ENCODE measurements at regions not wholly inside any gene's neighbourhood (a gene's known extent, or its start where the extent isn't known, plus 50 kb on each side); places are given as distances from the start of the nearest gene placed in this dataset.

- no peak for DNase-seq
- Histone ChIP-seq H3K4me2 (ENCODE audit: insufficient read depth, insufficient read length, low read length) (no peak overlapping the region), H3K4me1 (ENCODE audit: insufficient read depth, low read length) (peaks cover 6% of the 10 kb centered on the region; the same call in 1 of the 2 replicates), H3K79me1 (ENCODE audit: insufficient read depth, low read depth, low read length, poor library complexity, severe bottlenecking) (no peaks in the 10 kb centered on the region), H2BK20ac (ENCODE audit: low read depth, low read length, poor library complexity, severe bottlenecking) (no peak overlapping the region), H2AFZ (ENCODE audit: low read length) (no peak overlapping the region), H3K9ac (ENCODE audit: extremely low read depth, insufficient read length, low read length) (no peak overlapping the region), H4K91ac (ENCODE audit: insufficient read length, low read depth, low read length) (no peak overlapping the region), H2BK120ac (ENCODE audit: low read depth, low read length, poor library complexity, severe bottlenecking) (no peak overlapping the region), H3K9me3 (ENCODE audit: control insufficient read depth, low read depth, low read length) (no peaks in the 10 kb centered on the region), H3K56ac (ENCODE audit: insufficient read length, low read depth, low read length) (no peak overlapping the region), H2BK15ac (ENCODE audit: low read depth, low read length) (no peak overlapping the region), H3K27ac (ENCODE audit: insufficient read length, low read depth, low read length) (no peak overlapping the region), H3K23me2 (ENCODE audit: insufficient read length, low read depth, low read length, poor library complexity, severe bottlenecking) (no peaks in the 10 kb centered on the region), H4K8ac (replicated peaks; ENCODE audit: insufficient read length, low read depth, low read length) (no peak overlapping the region), H4K20me1 (ENCODE audit: control insufficient read depth, insufficient read depth, insufficient read length) (no peaks in the 10 kb centered on the region), H4K5ac (ENCODE audit: insufficient read length, low read depth, low read length) (no peak overlapping the region), H3T11ph (ENCODE audit: low read length) (no peak overlapping the region), H2AK5ac (ENCODE audit: insufficient read length, low read length) (no peak overlapping the region), H3K4ac (ENCODE audit: low read depth, low read length) (no peak overlapping the region), H3K18ac (ENCODE audit: insufficient read length, low read depth, low read length) (no peak overlapping the region), H2BK5ac (ENCODE audit: insufficient read length, low read length) (no peak overlapping the region), H3K23ac (ENCODE audit: insufficient read length, low read depth, low read length) (no peak overlapping the region), H3K14ac (ENCODE audit: insufficient read depth, low read length) (no peak overlapping the region), H3K27me3 (ENCODE audit: insufficient read depth, low read length) (no peaks in the 10 kb centered on the region), H2BK12ac (ENCODE audit: insufficient read length, low read depth, low read length) (no peak overlapping the region), H3K79me2 (ENCODE audit: insufficient read depth, low read length) (no peaks in the 10 kb centered on the region)
- peak overlapping the region in 1 of 3 experiments; percentile 37; a peak in 1 of 7 replicates for H3K27ac Mint-ChIP-seq
- H3K9me3 Mint-ChIP-seq: no peaks in the 10 kb centered on the region
- H3K36me3 Mint-ChIP-seq (ENCODE audit: insufficient read depth in 1 of 3, low read depth in 3 of 3): no peaks in the 10 kb centered on the region
- peaks cover 7 to 11% of the 10 kb centered on the region in 2 experiments for H3K4me1 Mint-ChIP-seq
- no CpG with 5 or more reads among the region's 4 CpGs for WGBS (ENCODE audit: extremely low coverage, insufficient read length, low lambda C conversion rate)
- H3K4me3 Mint-ChIP-seq: no peak overlapping the region
- TF ChIP-seq CTCF (conservative IDR thresholded peaks at IDR 0.05): peak; percentile 74
- no peaks in the 10 kb centered on the region for H3K27me3 Mint-ChIP-seq (ENCODE audit: low read depth)
Observed at GRCh38 chr1:198088360-198089071, 68.3 kb upstream of the NEK7 start.
